OCI-LY1 (cell line): ENCODE measurements at regions not wholly inside any gene's neighbourhood (a gene's known extent, or its start where the extent isn't known, plus 50 kb on each side); places are given as distances from the start of the nearest gene placed in this dataset.

Source experiments
- H2AFZ ChIP-seq: fragments of 200-600 bp; sonication (generic), shearing (Covaris generic); 2 replicates; pipeline ENCODE4 v1.6.0; 2014; ENCODE audit warnings: antibody characterized with exemption, mild to moderate bottlenecking, low read length
- H3F3A ChIP-seq: fragments of 200-600 bp; sonication (generic), shearing (Covaris generic); 2 replicates; pipeline ENCODE4 v1.6.0; 2014; ENCODE audit warnings: mild to moderate bottlenecking, antibody characterized with exemption, low read length, moderate library complexity; ENCODE audit not compliant: insufficient read depth
- H3K27ac ChIP-seq: fragments of 200-600 bp; sonication (generic); 2 replicates; pipeline ENCODE4 v1.5.1; 2014; ENCODE audit warnings: low read length, mixed run types, mild to moderate bottlenecking, low read depth; ENCODE audit not compliant: poor library complexity, severe bottlenecking
- H3K27me3 ChIP-seq: fragments of 200-600 bp; sonication (generic); 2 replicates; pipeline ENCODE4 v1.6.0; 2014; ENCODE audit warnings: antibody characterized with exemption, mild to moderate bottlenecking, low read length, moderate library complexity; ENCODE audit not compliant: insufficient read depth
- H3K36me3 ChIP-seq: fragments of 200-600 bp; sonication (generic); 2 replicates; pipeline ENCODE4 v1.6.1; 2014; ENCODE audit warnings: mild to moderate bottlenecking, antibody characterized with exemption, low read length, moderate library complexity, mixed read lengths; ENCODE audit not compliant: insufficient read depth
- H3K4me1 ChIP-seq: fragments of 200-600 bp; sonication (generic); 2 replicates; pipeline ENCODE4 v1.5.1; 2014; ENCODE audit warnings: mild to moderate bottlenecking, low read length, moderate library complexity; ENCODE audit not compliant: insufficient read depth, severe bottlenecking
- H3K4me2 ChIP-seq: fragments of 200-600 bp; sonication (generic), shearing (Covaris generic); 2 replicates; pipeline ENCODE4 v1.6.1; 2014; ENCODE audit warnings: low read length
- H3K4me3 ChIP-seq: fragments of 200-600 bp; sonication (generic); 2 replicates; pipeline ENCODE4 v1.5.1; 2014; ENCODE audit warnings: low read length, low read depth, mild to moderate bottlenecking, mixed read lengths; ENCODE audit not compliant: poor library complexity, severe bottlenecking
- H3K79me2 ChIP-seq: fragments of 200-600 bp; shearing (Covaris generic); 2 replicates; pipeline ENCODE4 v1.6.1; 2016; ENCODE audit warnings: mixed run types, low read length, mixed read lengths; ENCODE audit not compliant: insufficient read depth
- H3K9ac ChIP-seq: fragments of 200-600 bp; sonication (generic), shearing (Covaris generic); 2 replicates; pipeline ENCODE4 v1.6.1; 2014; ENCODE audit warnings: mild to moderate bottlenecking, low read length, mixed read lengths
- H3K9me2 ChIP-seq: fragments of 200-600 bp; sonication (generic), shearing (Covaris generic); 2 replicates; pipeline ENCODE4 v1.6.1; 2014; ENCODE audit warnings: low read depth, mild to moderate bottlenecking, low read length, mixed read lengths
- H3K9me3 ChIP-seq: fragments of 200-600 bp; shearing (Covaris generic); 2 replicates; pipeline ENCODE4 v1.6.1; 2014; ENCODE audit warnings: low read length, mixed read lengths
- H4K20me1 ChIP-seq: fragments of 200-600 bp; sonication (generic), shearing (Covaris generic); 2 replicates; pipeline ENCODE4 v1.6.0; 2016; ENCODE audit warnings: mild to moderate bottlenecking, low read length; ENCODE audit not compliant: insufficient read depth
- CTCF ChIP-seq: fragments of 200-600 bp; sonication (generic), shearing (Covaris generic); IDR thresholded peaks from 2 replicates; pipeline ENCODE4 v1.5.1; 2017; ENCODE audit warnings: mild to moderate bottlenecking, antibody characterized with exemption, low read length, moderate library complexity, mixed read lengths
- EZH2 ChIP-seq: fragments of 200-600 bp; sonication (generic), shearing (Covaris generic); IDR thresholded peaks from 2 replicates; pipeline ENCODE4 v1.8.0; 2017; ENCODE audit warnings: borderline replicate concordance, mixed run types, mild to moderate bottlenecking, antibody characterized with exemption, low read length, moderate library complexity, mixed read lengths

DNA sequence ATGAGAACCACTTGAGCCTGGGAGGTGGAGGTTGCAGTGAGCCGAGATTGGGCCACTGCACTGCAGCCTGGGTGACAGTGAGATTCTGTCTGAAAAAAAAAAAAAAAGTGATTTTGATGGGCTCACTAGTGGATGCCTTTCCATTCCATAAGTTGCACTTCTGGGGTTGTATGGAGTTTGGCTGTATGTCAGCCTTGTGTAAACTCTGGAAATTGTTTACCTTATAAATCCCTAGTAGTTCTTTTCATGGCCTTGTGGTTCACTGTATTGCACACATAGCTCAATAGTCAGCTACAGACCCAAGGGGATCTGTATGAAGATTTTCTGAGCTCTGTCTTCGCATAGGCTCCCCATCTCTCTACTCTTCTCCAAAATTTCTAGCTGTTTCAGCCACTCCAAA, 131.9 kb downstream of the SOX11 start:
- Histone ChIP-seq H3F3A (no peaks in the 10 kb centered on the region), H3K9me3 (0 out of 2 replicates have a peak, but pooled peaks cover 3% of the 10 kb centered on the region), H3K36me3 (no peaks in the 10 kb centered on the region), H3K4me1 (no peaks in the 10 kb centered on the region), H3K79me2 (no peaks in the 10 kb centered on the region), H2AFZ (no peak overlapping the region), H3K27me3 (no peaks in the 10 kb centered on the region), H3K27ac (no peak overlapping the region), H3K4me3 (no peak overlapping the region), H4K20me1 (no peaks in the 10 kb centered on the region), H3K4me2 (no peak overlapping the region), H3K9ac (no peak overlapping the region), H3K9me2 (no peaks in the 10 kb centered on the region)
- TF ChIP-seq CTCF (no peak), EZH2 (no peak)

- Histone ChIP-seq H2AFZ (no peak overlapping the region), H3K27me3 (no peaks in the 10 kb centered on the region), H3K79me2 (no peaks in the 10 kb centered on the region), H3K9me3 (0 out of 2 replicates have a peak, but pooled peaks cover 3% of the 10 kb centered on the region), H3K27ac (no peak overlapping the region), H4K20me1 (no peaks in the 10 kb centered on the region), H3K9me2 (no peaks in the 10 kb centered on the region), H3F3A (no peaks in the 10 kb centered on the region), H3K36me3 (no peaks in the 10 kb centered on the region), H3K4me3 (no peak overlapping the region), H3K9ac (no peak overlapping the region), H3K4me1 (no peaks in the 10 kb centered on the region), H3K4me2 (no peak overlapping the region)
- TF ChIP-seq EZH2 (no peak), CTCF (no peak)
Measured at GRCh38 chr2:5825686-5826085, 133.5 kb downstream of the SOX11 start.

- no peaks in the 10 kb centered on the region for H3F3A ChIP-seq
Measured at GRCh38 chr2:5826979-5827655, 134.9 kb downstream of the SOX11 start.

More at GRCh38 chr2:5826979-5827655, 134.9 kb downstream of the SOX11 start:
- no peaks in the 10 kb centered on the region for H3K36me3 ChIP-seq
- H3K4me2 ChIP-seq = no peak overlapping the region
- no peaks in the 10 kb centered on the region for H3K9me2 ChIP-seq
- no peaks in the 10 kb centered on the region for H4K20me1 ChIP-seq
- H2AFZ ChIP-seq = no peak overlapping the region
- no peaks in the 10 kb centered on the region for H3K79me2 ChIP-seq
- H3K9ac ChIP-seq = no peak overlapping the region
- H3K27me3 ChIP-seq = no peaks in the 10 kb centered on the region
- no peak overlapping the region for H3K4me3 ChIP-seq
- H3K9me3 ChIP-seq = 0 out of 2 replicates have a peak, but pooled peaks cover 3% of the 10 kb centered on the region
- TF ChIP-seq CTCF (no peak), EZH2 (no peak)
- H3K27ac ChIP-seq = no peak overlapping the region
- H3K4me1 ChIP-seq = no peaks in the 10 kb centered on the region
